GM12801 (cell line): ENCODE measurements at regions not wholly inside any gene's neighbourhood (a gene's known extent, or its start where the extent isn't known, plus 50 kb on each side); places are given as distances from the start of the nearest gene placed in this dataset.

Experiments used
- TF ChIP-seq, protein P1 (sequence below): IDR thresholded peaks from one replicate; pipeline ENCODE4 v1.5.1; 2011; ENCODE audit warnings: control low read depth; ENCODE audit not compliant: insufficient read length; ENCODE audit errors: extremely low read depth

DNA sequence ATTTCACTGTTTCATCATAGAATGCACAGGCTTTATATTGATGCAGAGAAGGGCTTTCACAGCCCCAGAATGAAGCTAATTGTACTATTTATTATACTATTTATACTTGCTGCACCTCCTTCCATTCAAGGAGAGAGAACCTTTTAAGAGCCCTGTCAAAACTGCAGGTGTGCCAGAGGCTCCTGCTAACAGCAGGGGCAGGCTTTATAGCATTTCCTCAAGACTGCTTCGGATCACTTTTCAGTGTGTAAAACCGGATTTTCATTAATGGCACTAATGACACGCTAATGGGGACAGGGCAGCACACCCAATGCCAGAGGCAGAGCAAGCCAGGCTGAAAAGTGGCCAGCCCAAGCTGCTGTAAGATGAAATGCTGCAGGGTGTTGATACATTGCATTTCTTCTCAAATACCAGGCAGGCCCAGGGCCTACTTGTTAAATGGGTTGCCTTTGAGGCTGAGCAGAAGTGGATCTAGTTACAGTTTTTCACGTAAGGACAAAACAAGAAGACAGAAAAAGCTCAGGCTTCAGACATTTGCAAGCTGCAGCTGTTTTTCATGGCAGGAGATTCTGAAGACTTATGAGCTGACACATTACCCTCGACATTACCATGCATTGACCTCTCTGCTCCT is 487.7 kb upstream of the BTBD3 start:
- TF ChIP-seq, protein P1, sequence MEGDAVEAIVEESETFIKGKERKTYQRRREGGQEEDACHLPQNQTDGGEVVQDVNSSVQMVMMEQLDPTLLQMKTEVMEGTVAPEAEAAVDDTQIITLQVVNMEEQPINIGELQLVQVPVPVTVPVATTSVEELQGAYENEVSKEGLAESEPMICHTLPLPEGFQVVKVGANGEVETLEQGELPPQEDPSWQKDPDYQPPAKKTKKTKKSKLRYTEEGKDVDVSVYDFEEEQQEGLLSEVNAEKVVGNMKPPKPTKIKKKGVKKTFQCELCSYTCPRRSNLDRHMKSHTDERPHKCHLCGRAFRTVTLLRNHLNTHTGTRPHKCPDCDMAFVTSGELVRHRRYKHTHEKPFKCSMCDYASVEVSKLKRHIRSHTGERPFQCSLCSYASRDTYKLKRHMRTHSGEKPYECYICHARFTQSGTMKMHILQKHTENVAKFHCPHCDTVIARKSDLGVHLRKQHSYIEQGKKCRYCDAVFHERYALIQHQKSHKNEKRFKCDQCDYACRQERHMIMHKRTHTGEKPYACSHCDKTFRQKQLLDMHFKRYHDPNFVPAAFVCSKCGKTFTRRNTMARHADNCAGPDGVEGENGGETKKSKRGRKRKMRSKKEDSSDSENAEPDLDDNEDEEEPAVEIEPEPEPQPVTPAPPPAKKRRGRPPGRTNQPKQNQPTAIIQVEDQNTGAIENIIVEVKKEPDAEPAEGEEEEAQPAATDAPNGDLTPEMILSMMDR: no peak

DNA sequence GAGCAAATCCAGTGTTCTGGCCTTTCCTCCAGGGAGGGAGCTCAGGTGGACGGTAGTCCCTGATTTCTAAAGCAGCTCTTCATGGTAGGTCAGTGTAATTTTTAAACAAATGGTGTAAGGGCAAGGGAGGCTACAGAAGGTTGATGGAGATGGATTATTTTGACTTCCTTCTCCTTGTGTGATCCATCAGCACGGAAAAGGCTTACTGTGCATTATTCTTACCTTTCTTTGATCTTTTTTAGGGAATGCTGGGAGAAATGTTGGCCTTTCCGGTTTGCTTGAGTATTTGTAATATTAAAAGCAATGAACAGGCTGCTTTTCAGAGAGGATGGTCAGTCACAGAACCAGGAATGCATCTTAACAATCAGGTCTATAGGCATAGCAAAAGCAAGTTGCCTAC is 487.0 kb upstream of the BTBD3 start:
- TF ChIP-seq, protein P1: no peak

DNA sequence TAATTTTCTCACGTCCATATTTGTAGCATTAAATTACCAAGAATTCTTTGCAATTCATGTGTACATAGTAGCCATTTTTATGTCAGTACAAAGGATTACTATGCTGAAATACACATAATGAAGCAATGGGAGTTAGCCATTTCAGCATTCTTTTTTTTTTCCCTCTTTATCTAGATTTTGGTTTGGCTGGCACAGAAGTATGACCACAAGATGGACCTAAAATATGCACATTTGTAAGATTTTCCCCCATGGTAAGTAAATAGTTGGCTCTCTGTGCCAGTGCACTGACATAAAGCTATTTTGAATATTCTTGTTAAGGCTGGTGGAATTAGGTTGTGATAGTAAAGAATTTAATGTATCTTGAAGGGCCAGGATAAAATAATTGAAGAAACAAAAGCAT is 486.1 kb upstream of the BTBD3 start:
- TF ChIP-seq, protein P1: no peak

DNA sequence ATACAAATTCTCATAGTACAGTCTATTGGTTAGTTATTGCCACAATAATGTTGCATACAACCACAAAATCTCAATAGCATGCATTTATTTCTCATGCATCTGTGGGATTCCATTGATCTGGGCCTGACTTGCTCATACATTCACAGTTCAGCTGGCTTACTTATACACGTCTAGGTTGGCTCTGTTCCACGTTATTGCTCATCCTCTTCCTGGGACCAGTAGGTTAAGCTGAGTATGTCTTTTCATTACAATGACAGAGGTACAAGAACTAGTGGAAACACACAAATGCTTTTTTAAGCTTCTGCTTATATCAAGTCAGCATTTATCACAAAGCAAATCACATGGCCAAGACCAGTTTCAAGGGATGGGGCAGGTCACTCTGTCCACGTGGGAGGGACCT is 485.3 kb upstream of the BTBD3 start:
- TF ChIP-seq, protein P1: no peak

- TF ChIP-seq, protein P1: no peak
These were observed 481.4 kb upstream of the BTBD3 start for GRCh38 chr20:11436113-11436905.

DNA sequence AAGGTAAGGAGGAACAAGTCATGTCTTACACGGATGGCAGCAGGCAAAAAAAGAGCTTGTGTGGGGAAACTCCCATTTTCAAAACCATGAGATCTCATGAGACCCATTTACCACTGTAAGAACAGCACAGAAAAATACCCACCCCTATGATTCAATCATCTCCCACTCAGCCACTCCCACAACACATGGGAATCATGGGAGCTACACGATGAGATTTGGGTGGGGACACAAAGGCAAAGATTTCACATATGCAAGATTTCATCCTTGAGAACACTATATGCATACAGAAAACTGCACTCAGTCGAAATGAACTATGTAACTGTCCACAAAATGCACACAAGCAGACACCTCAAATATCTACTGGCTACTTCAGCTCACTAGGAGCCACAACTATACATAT is 480.6 kb upstream of the BTBD3 start:
- TF ChIP-seq, protein P1: no peak

DNA sequence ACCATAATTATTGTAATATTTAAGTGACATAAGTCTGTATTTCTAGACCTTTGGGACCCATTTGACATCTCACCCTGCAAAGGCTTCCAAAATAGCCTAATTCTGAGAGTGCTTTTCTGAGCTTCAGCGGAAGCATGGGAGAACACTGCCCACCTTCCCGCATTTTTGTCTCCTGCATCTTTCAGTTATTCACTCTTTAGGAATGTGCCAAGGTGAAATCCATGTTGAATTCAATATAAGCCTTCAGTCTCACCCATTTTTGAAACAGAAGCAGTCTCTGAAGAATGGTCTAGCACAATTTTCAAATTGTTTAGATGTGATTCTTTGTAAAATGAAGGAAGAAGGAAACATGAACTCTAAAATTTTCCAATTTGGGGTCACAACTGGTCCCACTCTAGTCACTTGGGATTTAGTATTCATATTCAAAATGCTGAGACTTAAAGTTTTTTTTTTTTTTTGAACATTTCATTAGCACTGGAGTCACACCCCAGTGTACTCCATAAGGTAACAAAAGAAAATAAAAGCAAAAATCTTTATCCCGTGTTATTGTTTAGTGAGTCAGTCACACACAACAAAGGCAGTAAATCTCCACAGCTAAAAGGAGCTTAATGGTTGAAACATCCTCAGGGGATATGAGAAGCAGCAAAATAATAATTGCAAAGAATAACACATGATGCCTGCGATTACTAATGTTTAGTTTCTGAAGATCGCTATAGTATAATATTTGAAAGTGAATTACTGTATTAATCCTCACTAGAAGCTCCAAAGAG is 479.9 kb upstream of the BTBD3 start:
- TF ChIP-seq, protein P1: no peak
